GM12878 (cell line): ENCODE measurements at regions not wholly inside any gene's neighbourhood (a gene's known extent, or its start where the extent isn't known, plus 50 kb on each side); places are given as distances from the start of the nearest gene placed in this dataset.

Experiments used
- ATAC-seq: fragments of 200-7000 bp; cut with Tn5 transposase; 3 replicates; pipeline ENCODE4 v1.9.1; 2020; ENCODE audit warnings: mild to moderate bottlenecking, moderate library complexity
- BruUV-seq: library from RNA; stranded (reverse); fragments of 400-500 nt; replicated peaks from 2 replicates; lab custom pipeline; 2021; lab: Mats Ljungman, UMichigan
- CTCF ChIA-PET: fragments of 300-600 bp; sonication (Branson Sonifier 250); formaldehyde crosslinking; extraction: SDS; loops from one replicate; lab custom pipeline; 2021; ENCODE audit warnings: inconsistent platforms; lab: Yijun Ruan, JAX
- POLR2A ChIA-PET: fragments of 350-600 bp; formaldehyde crosslinking; extraction: SDS; loops from one replicate; lab custom pipeline; 2021; ENCODE audit warnings: inconsistent platforms; lab: Charles Lee
- RAD21 ChIA-PET: fragments of 300-600 bp; sonication (Branson Sonifier 250); formaldehyde crosslinking; loops from one replicate; lab custom pipeline; 2023; ENCODE audit warnings: antibody characterized with exemption; ENCODE audit not compliant: unreplicated experiment; lab: Charles Lee
- SMC1A ChIA-PET: fragments of 300-600 bp; sonication (Branson Sonifier 250); formaldehyde crosslinking; loops from one replicate; lab custom pipeline; 2023; ENCODE audit not compliant: unreplicated experiment, uncharacterized antibody; lab: Charles Lee
- DNase-seq: peaks from one replicate; pipeline ENCODE4 v3.0.0-alpha.2; 2011; ENCODE audit warnings: low read depth, low spot score
- FAIRE-seq: peaks from 3 replicates; lab custom pipeline; 2011; peaks lifted over from hg19 to GRCh38; lab: Jason Lieb, UNC
- H2AFZ ChIP-seq: 2 replicates; pipeline ENCODE4 v1.6.0; 2011; ENCODE audit warnings: low read depth, low read length, control low read depth; ENCODE audit not compliant: control insufficient read depth
- H3K27ac ChIP-seq: 2 replicates; pipeline ENCODE4 v1.5.1; 2011; ENCODE audit warnings: control low read depth; ENCODE audit not compliant: control insufficient read depth, insufficient read depth
- H3K27me3 ChIP-seq, 2 experiments: replicated peaks in 1 of 2; 2 replicates each; pipeline versions ENCODE4 v1.6.0 to v1.6.1; 2011; ENCODE audit warnings: low read length in 1 of 2; ENCODE audit not compliant: control insufficient read depth in 2 of 2, insufficient read depth in 2 of 2
- H3K36me3 ChIP-seq, 2 experiments: 2 replicates each; pipeline ENCODE4 v1.5.1; 2011; ENCODE audit warnings: low read length in 1 of 2; ENCODE audit not compliant: control insufficient read depth in 2 of 2, insufficient read depth in 2 of 2
- H3K4me1 ChIP-seq: 2 replicates; pipeline ENCODE4 v1.6.1; 2011; ENCODE audit warnings: mild to moderate bottlenecking, low read length, moderate library complexity, mixed read lengths; ENCODE audit not compliant: control insufficient read depth, insufficient read depth
- H3K4me2 ChIP-seq: 2 replicates; pipeline ENCODE4 v1.6.0; 2011; ENCODE audit warnings: control low read depth; ENCODE audit not compliant: control insufficient read depth, insufficient read depth
- H3K4me3 ChIP-seq: fragments of 200-600 bp; sonication (generic); 2 replicates; pipeline ENCODE4 v1.5.1; 2016
- H3K79me2 ChIP-seq: 2 replicates; pipeline ENCODE4 v1.6.0; 2011; ENCODE audit warnings: low read length; ENCODE audit not compliant: control insufficient read depth, insufficient read depth
- H3K9ac ChIP-seq: 2 replicates; pipeline ENCODE4 v1.8.0; 2011; ENCODE audit warnings: low read length, control low read depth, mixed read lengths; ENCODE audit not compliant: control insufficient read depth, insufficient read depth
- H3K9me3 ChIP-seq: replicated peaks from 3 replicates; pipeline ENCODE4 v1.5.1; 2011; ENCODE audit warnings: mild to moderate bottlenecking, low read length; ENCODE audit not compliant: control insufficient read depth, insufficient read depth
- H4K20me1 ChIP-seq: 2 replicates; pipeline ENCODE4 v1.6.0; 2011; ENCODE audit not compliant: control insufficient read depth, insufficient read depth
- CEBPZ ChIP-seq: fragments of 150-350 bp; IDR thresholded peaks from 2 replicates; pipeline ENCODE4 v1.6.1; 2016; ENCODE audit warnings: low read depth, low read length
- CTCF ChIP-seq, 3 experiments: IDR thresholded peaks in 2 of 3; conservative IDR thresholded peaks in 1 of 3; 2 replicates each; pipeline ENCODE4 v1.5.1; 2011; ENCODE audit warnings: low read depth in 3 of 3, low read length in 3 of 3, mild to moderate bottlenecking in 3 of 3, control low read depth in 2 of 3, moderate library complexity in 2 of 3, inconsistent platforms in 1 of 3, mixed read lengths in 1 of 3; ENCODE audit not compliant: control insufficient read depth in 2 of 3, insufficient read depth in 1 of 3; ENCODE audit errors: extremely low read depth in 1 of 3
- EGR1 ChIP-seq, 2 experiments: IDR thresholded peaks; 1 replicate in 1 of 2; 2 replicates in 1 of 2; pipeline ENCODE4 v1.6.1; 2011 to 2012; ENCODE audit warnings: low read depth in 2 of 2, low read length in 2 of 2, borderline replicate concordance in 1 of 2, mild to moderate bottlenecking in 1 of 2, moderate library complexity in 1 of 2
- NFXL1 ChIP-seq: fragments of 450-650 bp; IDR thresholded peaks from 2 replicates; pipeline ENCODE4 v1.6.1; 2017; ENCODE audit warnings: antibody characterized with exemption, mild to moderate bottlenecking, borderline replicate concordance
- RAD21 ChIP-seq: IDR thresholded peaks from 2 replicates; pipeline ENCODE4 v1.6.1; 2011; ENCODE audit warnings: mild to moderate bottlenecking, low read depth, low read length, moderate library complexity; ENCODE audit not compliant: insufficient read depth
- SMC3 ChIP-seq: IDR thresholded peaks from 2 replicates; pipeline ENCODE4 v1.6.1; 2011; ENCODE audit warnings: low read length, improper control_type of control experiment, borderline replicate concordance
- SUZ12 ChIP-seq: fragments of 200-600 bp; sonication (generic); IDR thresholded peaks from one replicate; pipeline ENCODE4 v1.6.1; 2018; ENCODE audit warnings: antibody characterized with exemption, mild to moderate bottlenecking; ENCODE audit not compliant: unreplicated experiment
- TARDBP ChIP-seq: IDR thresholded peaks from 2 replicates; pipeline ENCODE4 v1.6.1; 2016; ENCODE audit warnings: borderline replicate concordance
- ZNF24 ChIP-seq: fragments of 450-650 bp; IDR thresholded peaks from 2 replicates; pipeline ENCODE4 v1.6.1; 2017; ENCODE audit warnings: antibody characterized with exemption, mild to moderate bottlenecking
- WGBS: methylation state at CpG from one replicate; pipeline ENCODE4 v1.1.6; 2016; ENCODE audit warnings: low lambda C conversion rate; ENCODE audit not compliant: insufficient replicate concordance, insufficient coverage; ENCODE audit errors: missing lambda C conversion rate; 5-methylcytosine and 5-hydroxymethylcytosine counted together
- in situ Hi-C: fragments of 300-500 bp; cut with MboI; formaldehyde crosslinking; loops from 9 replicates; pipeline ENCODE4 v1.14.3; 2018; ENCODE audit warnings: mixed read lengths
- intact Hi-C: fragments of 100-400 bp; cut with micrococcal nuclease; formaldehyde crosslinking; loops from one replicate; pipeline ENCODE4 v1.14.2; 2022; ENCODE audit not compliant: unreplicated experiment

GRCh38 chr14:36028218-36028617 is 148.3 kb downstream of the PTCSC3 start:
- CTCF ChIA-PET: interaction anchor here (1.7 kb wide), 1 partner anchor 149 kb away, joined by 4 read pairs; no protein-coding TSS in a partner anchor
- DNase-seq (no peak), FAIRE-seq (no peak), ATAC-seq (peak; percentile 72)
- Histone ChIP-seq H3K9ac (no peak overlapping the region), H3K9me3 (no peaks in the 10 kb centered on the region; the same call in 2 of the 3 replicates), H3K27me3 (no peaks in the 10 kb centered on the region), H3K27ac (no peak overlapping the region), H3K4me2 (no peak overlapping the region), H3K4me3 (no peak overlapping the region), H2AFZ (no peak overlapping the region), H4K20me1 (no peaks in the 10 kb centered on the region), H3K36me3 (no peaks in the 10 kb centered on the region), H3K79me2 (no peaks in the 10 kb centered on the region), H3K4me1 (no peaks in the 10 kb centered on the region)
- intact Hi-C loops (loop anchor here (1.0 to 2.0 kb wide), 2 partner anchors 65 to 145 kb away; no protein-coding TSS in a partner anchor), in situ Hi-C loops (no loop called here)
- RAD21 ChIA-PET: no interaction called here
- SMC1A ChIA-PET: interaction anchor here (0.6 to 1.7 kb wide), 2 partner anchors 145 to 1053 kb away, joined by 3 to 8 read pairs; no protein-coding TSS in a partner anchor
- POLR2A ChIA-PET: no interaction called here
- no peak for TF ChIP-seq NFXL1
- TF ChIP-seq EGR1 (IDR thresholded peaks at IDR 0.05; ENCODE audit: borderline replicate concordance in 1 of 2, low read depth in 2 of 2, low read length in 2 of 2): no peak
- no peak for TF ChIP-seq ZNF24
- TF ChIP-seq RAD21: peak; percentile 61
- peak; percentile 18; the same call in 1 of the 2 replicates for TF ChIP-seq SMC3
- no peak for TF ChIP-seq TARDBP
- no peak for TF ChIP-seq SUZ12
- no peak for TF ChIP-seq CEBPZ
- peak; percentile 24 to 41 (median 25); a peak in 3 of 6 replicates for TF ChIP-seq CTCF (IDR thresholded peaks at IDR 0.05 in 2 of 3, conservative IDR thresholded peaks at IDR 0.05 in 1 of 3; ENCODE audit: control insufficient read depth in 2 of 3, extremely low read depth in 1 of 3, insufficient read depth in 1 of 3, low read depth in 3 of 3, low read length in 3 of 3)
- 74% methylated on average over 4 of the region's 4 CpGs for WGBS
- BruUV-seq: no TSS peak
